ENCODE measurements at regions not wholly inside any gene's neighbourhood (a gene's known extent, or its start where the extent isn't known, plus 50 kb on each side); places are given as distances from the start of the nearest gene placed in this dataset.

GRCh38 chr12:132393991-132394949 is 64.9 kb upstream of the GALNT9 start:
- no peak for DNase-seq (ENCODE audit: low read depth)

GRCh38 chr12:132393245-132393795 is 63.9 kb upstream of the GALNT9 start:
- no peak for DNase-seq (ENCODE audit: low read depth)

GRCh38 chr12:132392389-132393244 is 63.2 kb upstream of the GALNT9 start:
- no peak for DNase-seq (ENCODE audit: low read depth)

GRCh38 chr12:132391326-132392041 is 62.1 kb upstream of the GALNT9 start:
- no peak for DNase-seq (ENCODE audit: low read depth)

GRCh38 chr12:132390287-132391076 is 61.1 kb upstream of the GALNT9 start:
- DNase-seq (ENCODE audit: low read depth), result no peak

DNA sequence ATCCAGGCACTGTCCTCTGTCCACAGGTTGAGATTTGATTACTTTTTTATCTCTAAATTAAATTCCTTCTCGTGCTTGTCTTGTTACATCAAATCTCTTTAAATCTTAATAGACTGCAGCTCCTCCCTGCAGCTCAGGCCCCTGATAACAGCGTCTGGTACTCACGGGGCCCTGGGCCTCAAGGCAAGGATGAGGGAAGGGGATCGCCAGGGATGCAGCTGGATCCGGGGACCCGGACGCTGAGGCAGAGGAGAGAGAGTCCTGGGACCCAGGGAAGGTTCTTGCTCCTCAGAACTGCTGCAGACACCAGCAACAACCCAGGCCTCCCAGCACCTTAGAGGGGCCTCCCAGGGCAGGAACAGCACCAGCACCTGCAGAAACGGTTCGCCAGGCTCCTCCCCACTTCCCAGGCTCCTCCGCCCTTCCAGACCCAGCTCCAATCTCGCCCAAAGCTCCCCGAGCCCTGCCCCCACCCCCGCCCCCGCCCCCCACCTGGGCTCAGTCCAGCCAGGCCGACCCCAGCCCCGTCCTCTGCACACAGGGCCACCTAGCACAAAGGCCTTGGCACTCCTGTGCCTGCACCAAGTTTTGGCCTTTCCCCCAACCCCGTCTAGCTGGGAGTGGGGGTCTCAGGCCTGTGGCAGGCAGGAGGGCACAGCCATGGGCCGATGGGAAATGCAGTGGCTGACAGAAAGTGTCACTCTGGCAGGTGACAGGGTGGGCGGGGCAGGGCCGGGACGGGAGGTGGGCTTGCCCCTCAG is 60.3 kb upstream of the GALNT9 start:
- no peak for DNase-seq (ENCODE audit: low read depth)

- no peak for DNase-seq (ENCODE audit: low read depth)
Observed at GRCh38 chr12:132389026-132389425, 59.6 kb upstream of the GALNT9 start.

GRCh38 chr12:132388379-132389015 is 59.1 kb upstream of the GALNT9 start:
- DNase-seq (ENCODE audit: low read depth), result no peak

- DNase-seq (ENCODE audit: low read depth), result no peak
Observed at GRCh38 chr12:132386926-132387497, 57.6 kb upstream of the GALNT9 start.

DNA sequence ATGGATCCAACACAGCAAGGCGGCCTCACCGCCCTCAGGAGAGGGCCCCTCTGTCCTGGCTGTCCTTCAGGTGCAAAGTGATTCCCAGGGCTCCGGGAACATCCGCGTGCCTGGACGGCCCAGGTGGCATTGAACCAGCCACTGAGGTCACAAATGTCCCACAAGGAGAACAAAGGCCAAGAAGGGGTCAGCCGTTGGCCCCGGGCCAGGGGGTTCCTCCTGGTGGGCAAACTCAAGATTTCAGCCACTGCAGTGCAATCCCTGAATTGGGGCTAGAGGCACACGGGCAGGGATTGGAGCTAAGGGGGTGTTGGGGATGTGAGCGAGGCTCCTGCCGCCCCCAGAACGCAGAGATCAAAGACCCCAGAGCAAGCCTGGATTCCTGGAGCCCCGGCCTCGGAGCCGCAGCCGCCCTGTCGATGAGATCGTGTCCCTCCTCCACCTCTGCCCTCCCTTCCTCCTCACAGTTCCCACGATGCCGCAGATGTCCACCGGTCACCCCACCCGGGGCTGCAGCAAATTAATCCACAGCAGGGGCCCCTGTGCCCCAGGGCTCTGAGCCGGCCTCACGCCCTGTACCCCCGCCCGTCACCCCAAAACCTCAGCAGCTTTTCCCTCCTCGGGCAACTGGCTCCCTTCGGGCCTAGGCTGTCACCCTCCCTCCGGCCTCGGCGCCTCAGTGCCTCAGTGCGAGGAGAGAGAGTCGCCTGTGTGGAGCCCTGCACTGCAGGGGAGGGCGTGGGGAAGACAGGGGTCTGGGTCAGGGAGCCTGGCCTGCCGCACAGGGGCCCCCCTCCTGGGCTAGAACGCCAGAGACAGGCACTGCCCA is 56.7 kb upstream of the GALNT9 start:
- DNase-seq (ENCODE audit: low read depth), result no peak

GRCh38 chr12:132384916-132385774 is 55.8 kb upstream of the GALNT9 start:
- DNase-seq (ENCODE audit: low read depth), result no peak

- no peak for DNase-seq (ENCODE audit: low read depth)
Observed at GRCh38 chr12:132380641-132381040, 51.3 kb upstream of the GALNT9 start.

- DNase-seq (ENCODE audit: low read depth), result no peak
Observed at GRCh38 chr12:132379996-132380395, 50.6 kb upstream of the GALNT9 start.

GRCh38 chr12:132379576-132379975 is 50.2 kb upstream of the GALNT9 start:
- no peak for DNase-seq (ENCODE audit: low read depth)
